SW480 (cell line): ENCODE measurements at regions not wholly inside any gene's neighbourhood (a gene's known extent, or its start where the extent isn't known, plus 50 kb on each side); places are given as distances from the start of the nearest gene placed in this dataset.

Experiments
- DNase-seq: peaks from one replicate; pipeline ENCODE4 v3.0.0-alpha.2; 2016; ENCODE audit warnings: low spot score

GRCh38 chr17:70804161-70804560, 634.8 kb downstream of the KCNJ2 start:
- no peak for DNase-seq

GRCh38 chr17:70808596-70808995, 639.3 kb downstream of the KCNJ2 start:
- peak; percentile 4 for DNase-seq

DNA sequence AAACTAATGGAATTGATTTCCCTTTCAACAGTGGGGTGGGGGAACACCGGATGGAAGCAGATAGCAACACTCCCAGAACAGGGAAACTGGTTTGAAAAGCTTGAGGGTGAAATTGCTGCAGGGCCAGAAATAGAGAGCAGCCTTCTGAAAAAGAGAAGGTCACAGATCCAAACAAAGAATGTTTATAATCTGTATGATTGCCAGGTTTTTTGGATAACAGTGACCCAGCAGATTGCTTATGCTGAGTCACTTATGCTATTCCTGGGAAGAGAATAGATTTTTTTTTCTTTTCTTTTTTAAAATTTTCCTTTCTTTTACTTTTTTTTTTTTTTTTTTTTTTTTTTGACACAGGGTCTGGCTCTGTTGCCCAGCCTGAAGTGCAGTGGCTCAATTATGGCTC, 641.3 kb downstream of the KCNJ2 start:
- no peak for DNase-seq

DNA sequence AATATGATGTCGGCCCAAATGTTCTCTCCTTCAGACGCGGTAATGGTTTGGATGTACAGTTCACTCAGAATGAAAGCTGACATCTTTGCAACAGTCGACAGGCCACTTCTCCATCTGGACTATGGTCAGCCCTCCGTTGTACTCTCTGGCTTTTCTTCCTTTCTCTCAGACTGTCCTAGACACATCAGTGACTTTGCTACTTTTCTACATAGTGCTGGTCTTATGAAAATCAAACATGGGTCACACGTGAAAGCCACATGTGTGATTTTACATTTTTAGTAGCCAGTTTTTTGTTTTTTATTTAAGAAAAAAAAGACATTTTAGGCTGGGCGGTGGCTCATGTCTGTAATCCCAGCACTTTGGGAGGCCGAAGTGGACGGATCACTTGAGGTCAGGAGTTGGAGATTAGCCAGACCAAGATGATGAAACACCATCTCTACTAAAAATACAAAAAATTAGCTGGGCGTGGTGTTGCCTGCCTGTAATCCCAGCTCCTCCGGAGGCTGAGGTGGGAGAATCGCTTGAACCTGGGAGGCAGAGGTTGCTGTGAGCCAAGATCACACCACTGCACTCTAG, 644.1 kb downstream of the KCNJ2 start:
- DNase-seq = no peak

GRCh38 chr17:70819183-70819582, 649.9 kb downstream of the KCNJ2 start:
- no peak for DNase-seq

DNA sequence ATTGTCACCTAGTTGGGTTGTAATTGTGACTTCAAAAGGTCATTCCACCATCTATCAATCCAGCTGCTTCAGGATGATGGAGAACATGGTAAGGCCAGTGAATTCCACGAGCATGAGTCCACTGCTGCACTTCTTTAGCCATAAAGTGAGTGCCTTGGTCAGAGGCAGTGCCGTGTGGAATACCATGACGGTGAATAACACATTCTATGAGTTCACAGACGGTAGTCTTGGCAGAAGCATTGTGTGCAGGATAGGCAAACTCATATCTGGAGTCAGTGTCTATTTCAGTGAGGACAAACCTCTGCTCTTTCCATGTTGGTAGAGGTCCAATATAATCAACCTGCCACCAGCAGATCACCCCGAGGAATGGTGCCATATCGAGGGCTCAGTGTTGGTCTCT, 650.9 kb downstream of the KCNJ2 start:
- no peak for DNase-seq

GRCh38 chr17:70825321-70826125, 656.2 kb downstream of the KCNJ2 start:
- no peak for DNase-seq

DNA sequence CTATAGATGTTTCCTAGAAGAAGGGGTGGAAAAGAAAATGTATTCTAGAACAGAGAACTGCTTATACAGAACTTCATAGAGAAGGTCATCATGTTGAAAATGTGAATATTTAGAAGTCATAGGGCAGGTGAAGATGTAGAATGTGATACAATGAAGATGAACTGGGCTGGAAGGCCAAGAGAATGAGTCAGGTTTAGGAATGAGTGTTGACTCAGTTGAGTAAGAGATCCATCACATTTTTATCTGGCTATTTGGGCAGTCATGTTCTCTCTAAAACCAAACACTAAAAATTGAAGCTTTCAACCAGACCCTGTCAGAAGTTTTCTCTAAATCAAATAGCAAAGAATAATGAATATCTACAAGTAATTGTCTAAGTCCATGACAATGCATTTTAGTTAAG, 660.5 kb downstream of the KCNJ2 start:
- DNase-seq = no peak

DNA sequence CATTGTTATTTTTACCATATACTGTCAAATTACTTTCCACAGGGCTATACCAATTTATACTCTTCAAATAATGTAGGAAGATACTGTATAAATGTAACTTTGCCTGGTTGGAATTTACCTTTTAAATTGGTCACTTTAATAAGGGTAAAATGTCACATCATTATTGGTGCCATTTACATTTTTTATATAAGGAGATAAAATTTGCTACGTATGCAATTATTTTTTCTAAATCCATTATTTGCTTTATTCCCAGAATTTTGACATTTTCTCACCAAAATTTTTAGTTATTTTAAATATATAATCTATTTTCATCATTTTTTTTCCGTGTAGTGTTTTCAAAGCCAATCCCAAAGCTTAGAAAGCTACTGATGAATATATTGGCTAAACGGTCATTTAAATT, 664.7 kb downstream of the KCNJ2 start:
- no peak for DNase-seq

DNA sequence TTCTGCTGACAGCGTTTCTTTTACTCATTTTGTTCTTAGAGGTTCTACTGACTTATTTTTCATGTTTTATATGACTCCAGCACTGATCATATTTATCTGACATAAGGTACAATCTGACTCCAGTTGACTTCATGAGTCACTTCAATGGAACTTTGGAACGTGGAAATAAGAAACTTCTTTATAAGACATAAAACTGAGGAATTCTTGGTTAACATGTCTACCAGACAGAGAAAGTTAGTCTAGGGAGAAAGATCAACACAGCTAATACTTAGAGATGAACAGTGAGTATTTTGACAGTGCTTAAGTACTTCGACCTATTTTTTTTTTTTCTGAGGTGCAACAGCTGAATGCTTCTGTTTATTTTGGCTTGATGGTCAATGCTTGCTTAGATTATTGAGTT, 679.5 kb downstream of the KCNJ2 start:
- DNase-seq = no peak

- no peak for DNase-seq
Measured at GRCh38 chr17:70855401-70856054, 686.2 kb downstream of the KCNJ2 start.

GRCh38 chr17:70857351-70857750, 688.0 kb downstream of the KCNJ2 start:
- DNase-seq = no peak

DNA sequence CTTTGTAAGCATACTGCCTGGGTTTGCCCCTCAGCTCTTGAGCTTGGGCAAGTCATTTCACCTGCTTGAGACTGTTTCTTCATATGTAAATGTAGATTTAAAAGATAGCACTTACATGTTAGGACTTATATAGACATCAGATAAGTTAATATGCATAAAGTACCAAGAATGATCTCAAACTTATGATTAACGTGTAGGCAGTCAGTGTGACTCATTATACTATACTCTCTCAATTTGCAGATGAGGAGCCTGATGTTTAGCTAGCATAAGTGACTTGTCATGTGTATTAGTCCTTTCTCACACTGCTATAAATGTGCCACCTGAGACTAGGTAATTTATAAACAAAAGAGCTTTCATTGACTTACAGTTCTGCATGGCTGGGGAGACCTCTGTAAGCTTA, 690.5 kb downstream of the KCNJ2 start:
- no peak for DNase-seq

DNA sequence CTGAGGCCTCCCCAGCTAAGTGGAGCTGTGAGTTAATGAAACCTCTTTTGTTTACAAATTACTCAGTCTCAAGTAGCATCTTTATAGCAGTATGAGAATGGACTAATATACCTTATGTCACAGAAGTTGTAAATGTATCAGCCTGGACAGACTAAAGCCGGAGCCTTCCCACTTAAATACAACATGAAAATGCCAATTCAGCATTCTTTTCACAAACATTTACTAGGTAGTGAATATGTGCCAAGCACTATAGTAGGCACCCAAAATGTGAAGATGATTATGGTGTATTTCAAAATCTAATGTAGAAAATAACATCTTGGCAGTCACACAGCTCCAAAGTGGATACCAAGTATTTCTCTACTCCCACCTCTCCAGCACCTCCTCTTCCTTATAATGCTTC, 693.0 kb downstream of the KCNJ2 start:
- DNase-seq = no peak

DNA sequence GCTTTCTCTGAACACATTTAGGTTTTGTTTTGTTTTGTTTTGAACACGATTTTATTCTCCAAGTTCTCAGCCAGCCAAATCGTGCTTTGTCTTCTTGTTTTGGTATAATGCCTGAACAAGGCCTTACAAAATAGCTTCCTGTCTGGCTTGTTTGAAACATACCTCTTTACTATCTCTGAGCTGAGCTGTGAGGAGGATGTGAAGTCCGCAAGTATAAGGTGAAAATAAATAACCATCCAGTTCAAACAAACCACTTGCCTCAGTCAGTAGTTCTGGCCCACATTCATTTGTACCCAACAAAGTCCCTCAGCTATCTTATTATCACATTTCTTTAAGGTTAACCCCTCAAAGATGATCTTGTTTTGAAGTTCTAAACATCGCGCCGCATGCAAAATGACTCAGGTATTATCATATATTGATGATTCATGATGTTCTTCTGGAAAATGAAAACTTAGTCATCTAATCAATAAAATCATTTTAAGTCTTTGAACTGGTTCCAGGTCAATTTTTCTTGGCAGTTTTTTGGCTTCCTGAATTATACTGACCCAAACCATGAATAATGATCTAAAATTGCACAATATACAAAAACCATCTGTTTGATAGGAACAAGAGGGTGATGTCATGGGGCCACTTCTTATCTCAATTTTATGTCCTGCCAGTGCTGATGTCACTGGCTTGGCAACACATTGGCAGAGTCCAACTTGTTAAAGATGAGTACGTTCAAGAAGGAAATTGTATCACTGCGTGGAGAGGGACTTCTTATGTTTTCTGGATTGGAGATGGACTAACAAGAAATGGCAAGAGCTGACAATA, 694.3 kb downstream of the KCNJ2 start:
- DNase-seq = no peak

DNA sequence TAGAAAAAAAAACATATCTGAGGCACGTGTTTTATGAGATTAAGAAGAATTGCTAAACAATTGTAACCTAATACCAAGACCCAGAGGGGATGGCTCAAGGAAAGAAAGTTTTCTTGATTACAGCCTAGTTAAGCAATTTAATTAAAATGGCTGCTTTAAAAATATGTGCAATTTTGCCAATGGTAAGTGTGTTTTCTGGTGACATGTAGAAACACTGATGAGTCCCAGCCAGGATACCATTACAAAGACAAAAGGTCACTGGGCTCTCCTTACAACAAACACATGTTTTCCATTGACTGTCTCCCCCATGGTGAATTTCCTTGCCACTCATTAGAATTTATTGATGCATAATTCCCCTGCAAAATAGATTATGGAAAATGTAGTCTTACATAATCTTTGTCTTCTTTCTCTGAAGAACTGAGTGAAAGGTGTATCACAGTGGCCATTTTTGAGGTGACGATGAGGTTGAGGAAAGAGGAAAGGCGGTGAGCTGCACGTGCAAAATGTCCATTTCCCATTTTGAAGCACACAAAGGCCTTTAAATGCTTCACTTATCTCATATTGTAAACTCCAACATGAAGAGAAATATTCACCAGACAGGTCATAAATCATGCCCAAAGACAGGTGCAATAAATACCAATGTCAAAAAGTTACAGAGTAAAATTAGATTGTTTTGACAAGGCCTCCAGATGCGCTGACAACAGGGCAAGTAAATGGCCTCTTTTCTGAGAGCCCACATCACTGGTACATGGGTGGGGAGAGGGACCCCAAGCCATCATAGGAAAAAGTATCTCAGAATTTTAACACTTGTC, 696.9 kb downstream of the KCNJ2 start:
- DNase-seq = no peak

DNA sequence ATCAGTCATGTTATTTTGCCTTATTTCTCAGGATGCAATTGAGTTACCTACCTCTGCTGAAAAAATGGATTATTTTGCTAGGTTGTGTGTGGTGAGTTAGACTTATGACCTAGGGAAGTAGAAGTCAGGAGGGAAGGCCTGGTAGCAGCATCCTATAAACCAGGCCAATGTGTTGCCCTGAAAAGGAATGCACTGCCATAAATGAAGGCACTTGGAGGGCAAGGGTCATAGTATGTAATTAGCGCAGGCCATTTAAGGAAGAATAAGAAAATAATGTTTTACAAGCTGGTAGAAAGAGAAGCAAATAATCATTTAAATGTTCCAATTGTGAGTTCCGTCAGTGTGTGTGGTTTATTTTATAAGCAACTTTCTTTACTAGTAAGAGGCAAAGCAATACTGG, 698.8 kb downstream of the KCNJ2 start:
- DNase-seq = no peak

DNA sequence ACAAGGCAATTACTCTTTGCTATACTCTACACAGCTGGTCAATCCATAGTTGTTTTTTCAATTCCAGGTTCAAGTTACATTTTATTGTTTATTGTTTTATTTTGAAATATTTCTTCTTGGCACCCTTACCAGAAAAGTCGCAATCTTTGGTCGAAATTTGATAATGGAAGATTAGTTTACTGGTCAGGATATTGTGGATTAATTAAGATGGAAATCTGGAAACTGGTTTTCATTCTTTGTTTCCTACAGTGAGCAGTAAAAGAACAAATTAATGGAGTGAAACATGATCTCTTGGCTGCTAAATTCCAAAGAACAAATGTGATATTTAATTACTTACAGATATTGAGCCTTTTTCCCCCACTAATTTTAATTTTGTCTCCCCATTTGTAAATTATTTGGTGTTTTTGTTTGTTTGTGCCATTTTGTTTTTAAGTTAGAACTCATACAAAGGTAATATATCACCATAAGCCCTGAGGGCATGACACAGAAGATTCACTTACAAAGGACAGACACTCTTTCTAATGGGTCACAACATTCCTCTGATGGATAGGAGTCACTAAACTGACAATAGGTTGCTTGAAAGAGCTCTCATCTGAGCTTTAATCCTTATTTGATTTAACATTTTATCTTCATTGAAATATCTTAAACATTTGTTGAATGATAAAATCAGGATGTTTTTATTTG, 700.2 kb downstream of the KCNJ2 start:
- no peak for DNase-seq

DNA sequence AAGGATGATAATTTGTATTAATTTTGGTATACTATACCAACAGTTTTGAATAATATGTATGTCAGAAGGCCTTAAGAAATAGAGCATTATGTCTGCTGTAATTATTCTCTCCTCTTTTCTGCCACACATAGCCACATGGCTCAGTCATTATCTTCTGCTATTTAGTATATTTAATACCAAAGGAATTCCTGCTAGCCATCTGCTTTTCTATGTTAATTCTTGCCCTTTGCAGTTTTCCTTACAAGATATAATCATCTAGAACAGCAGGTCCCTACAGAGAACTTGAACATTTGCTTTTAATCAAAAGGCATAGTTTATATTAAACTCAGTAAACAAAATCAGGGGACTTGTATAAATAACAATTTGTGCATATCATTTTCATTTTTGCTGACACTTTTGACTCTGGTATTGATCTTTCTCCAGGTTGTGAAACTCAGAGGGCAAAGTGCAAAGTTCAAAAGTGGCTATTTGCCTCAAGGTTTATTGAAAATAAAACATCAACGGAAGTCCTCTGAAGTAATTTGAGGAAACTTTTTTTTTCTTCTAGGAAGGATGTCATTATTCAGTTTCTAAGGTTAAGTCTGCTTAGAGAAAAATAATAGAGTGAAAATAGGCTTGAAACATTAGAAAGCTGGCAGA, 702.0 kb downstream of the KCNJ2 start:
- no peak for DNase-seq

- no peak for DNase-seq
Measured at GRCh38 chr17:70872103-70872502, 702.8 kb downstream of the KCNJ2 start.
